K562 (cell line): ENCODE measurements at regions not wholly inside any gene's neighbourhood (a gene's known extent, or its start where the extent isn't known, plus 50 kb on each side); places are given as distances from the start of the nearest gene placed in this dataset.

Experiments
- BCL6 ChIP-seq: fragments of 250-450 bp; sonication (Bioruptor Pico); IDR thresholded peaks from 2 replicates; pipeline ENCODE4 v1.4.0; 2020
- C11orf30 ChIP-seq: fragments of 450-650 bp; IDR thresholded peaks from 2 replicates; pipeline ENCODE4 v1.6.1; 2016; ENCODE audit warnings: low read depth, mild to moderate bottlenecking
- CAMTA2 ChIP-seq: fragments of 250-450 bp; sonication (Bioruptor Pico); conservative IDR thresholded peaks from 2 replicates; pipeline ENCODE4 v1.5.1; 2022
- CTCF ChIP-seq, 3 experiments: IDR thresholded peaks in 2 of 3; conservative IDR thresholded peaks in 1 of 3; 2 replicates each; pipeline ENCODE4 v1.5.1; 2011 to 2012; ENCODE audit warnings: low read length in 3 of 3, mild to moderate bottlenecking in 3 of 3, control low read depth in 2 of 3, improper control_type of control experiment in 1 of 3, inconsistent platforms in 1 of 3, low read depth in 1 of 3, mixed read lengths in 1 of 3, moderate library complexity in 1 of 3; ENCODE audit not compliant: insufficient read depth in 2 of 3
- EZH2 ChIP-seq: IDR thresholded peaks from 2 replicates; pipeline ENCODE4 v1.6.1; 2012; ENCODE audit warnings: low read depth, mild to moderate bottlenecking, inconsistent platforms, low read length, borderline replicate concordance
- MTA2 ChIP-seq: fragments of 450-650 bp; IDR thresholded peaks from 2 replicates; pipeline ENCODE4 v1.6.1; 2016; ENCODE audit warnings: low read depth
- MYNN ChIP-seq, 2 experiments: sonication (generic); formaldehyde crosslinking in 1 of 2; IDR thresholded peaks; 2 replicates each; pipeline versions ENCODE4 v1.5.0 to v1.6.1; 2016 to 2020; ENCODE audit warnings: antibody characterized with exemption in 1 of 2, missing genetic modification reagents in 1 of 2
- RCOR1 ChIP-seq, 2 experiments: IDR thresholded peaks; 2 replicates each; pipeline ENCODE4 v1.6.1; 2012; ENCODE audit warnings: low read depth in 2 of 2, low read length in 2 of 2, borderline replicate concordance in 1 of 2, improper control_type of control experiment in 1 of 2
- SMARCE1 ChIP-seq: fragments of 450-650 bp; IDR thresholded peaks from 2 replicates; pipeline ENCODE4 v1.7.1; 2016; ENCODE audit warnings: mild to moderate bottlenecking
- TBP ChIP-seq: optimal IDR thresholded peaks from 2 replicates; pipeline ENCODE3; 2011; ENCODE audit warnings: low read depth, low read length, improper control_type of control experiment
- TOE1 ChIP-seq, 2 experiments: fragments of 450-650 bp in 1 of 2; sonication (generic) in 1 of 2; formaldehyde crosslinking in 1 of 2; IDR thresholded peaks; 2 replicates each; pipeline versions ENCODE4 v1.7.1 to v1.8.0; 2016 to 2022; ENCODE audit warnings: borderline replicate concordance in 2 of 2, mild to moderate bottlenecking in 2 of 2, antibody characterized with exemption in 1 of 2, inconsistent platforms in 1 of 2, low read depth in 1 of 2, missing genetic modification reagents in 1 of 2, moderate library complexity in 1 of 2
- ZBTB5 ChIP-seq: fragments of 450-650 bp; IDR thresholded peaks from 2 replicates; pipeline ENCODE4 v1.6.1; 2017; ENCODE audit warnings: antibody characterized with exemption
- ZNF324 ChIP-seq: fragments of 250-450 bp; sonication (Bioruptor Pico); IDR thresholded peaks from 2 replicates; pipeline ENCODE4 v1.4.0; 2020; ENCODE audit warnings: mild to moderate bottlenecking
- TF ChIP-seq, protein P1 (sequence below): fragments of 450-650 bp; IDR thresholded peaks from 2 replicates; pipeline ENCODE4 v1.6.1; 2014; ENCODE audit warnings: low read depth, mild to moderate bottlenecking, moderate library complexity, borderline replicate concordance

DNA sequence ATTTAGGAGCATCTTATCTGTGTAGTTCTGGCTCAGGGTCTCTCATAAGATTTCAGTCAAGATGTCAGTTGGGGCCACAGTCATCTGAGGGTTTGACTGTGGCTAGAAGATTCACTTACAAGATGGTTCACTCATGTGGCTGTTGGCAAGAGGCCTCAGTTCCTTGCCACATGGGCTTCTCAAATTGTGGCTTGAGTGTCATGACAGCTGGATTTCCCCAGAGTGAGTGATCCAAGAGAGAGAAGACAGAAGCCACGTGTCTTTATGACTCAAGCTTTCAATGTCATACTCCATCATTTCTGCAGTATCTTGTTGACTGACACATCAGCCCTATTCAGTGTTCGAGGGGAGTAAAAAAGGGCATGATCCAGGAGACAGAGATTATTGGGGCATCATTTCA, 131.3 kb upstream of the AP1S2 start:
- TF ChIP-seq ZNF324 (CRISPR knock-in tag): no peak
- no peak for TF ChIP-seq ZBTB5
- no peak for TF ChIP-seq MTA2
- TF ChIP-seq MYNN (IDR thresholded peaks at IDR 0.05): no peak
- no peak for TF ChIP-seq MYNN (CRISPR knock-in tag; IDR thresholded peaks at IDR 0.05)
- TF ChIP-seq CTCF (IDR thresholded peaks at IDR 0.05 in 2 of 3, conservative IDR thresholded peaks at IDR 0.05 in 1 of 3; ENCODE audit: insufficient read depth in 2 of 3, low read depth in 1 of 3, low read length in 3 of 3): no peak
- no peak for TF ChIP-seq C11orf30
- no peak for TF ChIP-seq BCL6 (CRISPR knock-in tag)
- no peak for TF ChIP-seq EZH2
- no peak for TF ChIP-seq RCOR1 (IDR thresholded peaks at IDR 0.05; ENCODE audit: borderline replicate concordance in 1 of 2, low read depth in 2 of 2, low read length in 2 of 2)
- no peak for TF ChIP-seq CAMTA2 (CRISPR knock-in tag)
- TF ChIP-seq, protein P1, sequence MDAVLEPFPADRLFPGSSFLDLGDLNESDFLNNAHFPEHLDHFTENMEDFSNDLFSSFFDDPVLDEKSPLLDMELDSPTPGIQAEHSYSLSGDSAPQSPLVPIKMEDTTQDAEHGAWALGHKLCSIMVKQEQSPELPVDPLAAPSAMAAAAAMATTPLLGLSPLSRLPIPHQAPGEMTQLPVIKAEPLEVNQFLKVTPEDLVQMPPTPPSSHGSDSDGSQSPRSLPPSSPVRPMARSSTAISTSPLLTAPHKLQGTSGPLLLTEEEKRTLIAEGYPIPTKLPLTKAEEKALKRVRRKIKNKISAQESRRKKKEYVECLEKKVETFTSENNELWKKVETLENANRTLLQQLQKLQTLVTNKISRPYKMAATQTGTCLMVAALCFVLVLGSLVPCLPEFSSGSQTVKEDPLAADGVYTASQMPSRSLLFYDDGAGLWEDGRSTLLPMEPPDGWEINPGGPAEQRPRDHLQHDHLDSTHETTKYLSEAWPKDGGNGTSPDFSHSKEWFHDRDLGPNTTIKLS: no peak
- TF ChIP-seq SMARCE1: no peak
- TF ChIP-seq TOE1 (IDR thresholded peaks at IDR 0.05; ENCODE audit: borderline replicate concordance): no peak
- TF ChIP-seq TOE1 (CRISPR knock-in tag; IDR thresholded peaks at IDR 0.05; ENCODE audit: borderline replicate concordance, low read depth): no peak
- TF ChIP-seq TBP: no peak
